ENCODE measurements at regions not wholly inside any gene's neighbourhood (a gene's known extent, or its start where the extent isn't known, plus 50 kb on each side); places are given as distances from the start of the nearest gene placed in this dataset.

DNA sequence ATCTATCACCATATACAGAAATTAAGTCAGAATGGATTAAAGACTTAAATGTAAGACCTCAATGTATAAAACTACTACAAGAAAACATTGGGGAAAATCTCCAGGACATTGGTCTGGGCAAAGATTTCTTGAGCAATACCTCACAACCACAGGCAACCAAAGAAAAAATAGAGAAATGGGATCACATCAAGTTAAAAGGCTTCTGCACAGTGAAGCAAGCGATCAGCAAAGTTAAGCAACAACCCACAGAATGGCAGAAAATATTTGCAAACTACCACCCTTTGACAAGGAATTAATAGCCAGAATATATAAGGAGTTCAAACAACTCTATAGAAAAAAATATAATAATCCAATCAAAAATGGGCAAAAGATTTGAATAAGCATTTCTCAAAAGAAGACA, 236.9 kb upstream of the EMCN start:
- no peak for TF ChIP-seq GATA2 (IDR thresholded peaks at IDR 0.05; ENCODE audit: low read depth, low read length)
- no peak for TF ChIP-seq GATA3 (IDR thresholded peaks at IDR 0.05; ENCODE audit: low read depth, low read length)

Data from SH-SY5Y (cell line).